HFFc6 (cell line): ENCODE measurements at regions not wholly inside any gene's neighbourhood (a gene's known extent, or its start where the extent isn't known, plus 50 kb on each side); places are given as distances from the start of the nearest gene placed in this dataset.

Source experiments
- DNase-seq: peaks from one replicate; pipeline ENCODE4 v3.0.0-alpha.2; 2018
- H3K27ac Mint-ChIP-seq: 2 replicates; pipeline ENCODE4 v1.8.0; 2020; ENCODE audit warnings: mild to moderate bottlenecking, mixed read lengths
- H3K27me3 Mint-ChIP-seq: 2 replicates; pipeline ENCODE4 v1.8.0; 2021; ENCODE audit warnings: mild to moderate bottlenecking, moderate library complexity, mixed read lengths; ENCODE audit not compliant: insufficient read depth
- H3K36me3 Mint-ChIP-seq: 2 replicates; pipeline ENCODE4 v1.8.0; 2021; ENCODE audit warnings: low read depth, mixed read lengths
- H3K4me1 Mint-ChIP-seq: 2 replicates; pipeline ENCODE4 v1.8.0; 2020; ENCODE audit warnings: low read depth, mixed read lengths
- H3K4me3 Mint-ChIP-seq: 2 replicates; pipeline ENCODE4 v1.8.0; 2020; ENCODE audit warnings: mild to moderate bottlenecking, moderate library complexity, mixed read lengths
- H3K9me3 Mint-ChIP-seq: 2 replicates; pipeline ENCODE4 v1.8.0; 2020; ENCODE audit warnings: mild to moderate bottlenecking, mixed read lengths
- TF ChIP-seq, protein P1 (sequence below): fragments of 200-600 bp; sonication (generic); IDR thresholded peaks from 2 replicates; pipeline ENCODE4 v1.5.0; 2021; ENCODE audit warnings: antibody characterized with exemption, mild to moderate bottlenecking

DNA sequence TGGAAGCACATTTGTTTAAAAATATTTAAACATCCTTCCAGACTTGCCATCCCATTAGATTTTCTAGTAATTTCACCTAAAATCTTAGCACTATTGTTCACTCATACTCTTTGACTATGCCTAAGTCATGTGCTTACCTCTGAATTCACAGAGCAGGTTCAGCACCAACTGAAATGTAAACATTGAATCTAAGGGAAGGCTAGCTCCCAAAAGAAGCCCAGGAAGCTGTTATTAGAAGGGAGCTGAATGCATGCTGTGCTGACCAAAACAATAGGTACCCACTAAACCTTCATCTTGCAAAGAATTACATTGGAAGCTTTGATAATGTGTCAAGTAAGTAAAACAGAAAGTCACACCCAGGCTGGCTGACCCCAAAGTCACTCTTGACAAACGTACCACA lies 571.3 kb downstream of the GABRG2 start:
- TF ChIP-seq, protein P1, sequence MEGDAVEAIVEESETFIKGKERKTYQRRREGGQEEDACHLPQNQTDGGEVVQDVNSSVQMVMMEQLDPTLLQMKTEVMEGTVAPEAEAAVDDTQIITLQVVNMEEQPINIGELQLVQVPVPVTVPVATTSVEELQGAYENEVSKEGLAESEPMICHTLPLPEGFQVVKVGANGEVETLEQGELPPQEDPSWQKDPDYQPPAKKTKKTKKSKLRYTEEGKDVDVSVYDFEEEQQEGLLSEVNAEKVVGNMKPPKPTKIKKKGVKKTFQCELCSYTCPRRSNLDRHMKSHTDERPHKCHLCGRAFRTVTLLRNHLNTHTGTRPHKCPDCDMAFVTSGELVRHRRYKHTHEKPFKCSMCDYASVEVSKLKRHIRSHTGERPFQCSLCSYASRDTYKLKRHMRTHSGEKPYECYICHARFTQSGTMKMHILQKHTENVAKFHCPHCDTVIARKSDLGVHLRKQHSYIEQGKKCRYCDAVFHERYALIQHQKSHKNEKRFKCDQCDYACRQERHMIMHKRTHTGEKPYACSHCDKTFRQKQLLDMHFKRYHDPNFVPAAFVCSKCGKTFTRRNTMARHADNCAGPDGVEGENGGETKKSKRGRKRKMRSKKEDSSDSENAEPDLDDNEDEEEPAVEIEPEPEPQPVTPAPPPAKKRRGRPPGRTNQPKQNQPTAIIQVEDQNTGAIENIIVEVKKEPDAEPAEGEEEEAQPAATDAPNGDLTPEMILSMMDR, result no peak
- H3K27me3 Mint-ChIP-seq, result no peaks in the 10 kb centered on the region; the same call in none of the 2 replicates
- no peaks in the 10 kb centered on the region for H3K4me1 Mint-ChIP-seq
- DNase-seq, result no peak
- H3K27ac Mint-ChIP-seq, result no peak overlapping the region
- H3K9me3 Mint-ChIP-seq, result peaks cover 55% of the 10 kb centered on the region
- no peak overlapping the region for H3K4me3 Mint-ChIP-seq
- no peaks in the 10 kb centered on the region for H3K36me3 Mint-ChIP-seq

DNA sequence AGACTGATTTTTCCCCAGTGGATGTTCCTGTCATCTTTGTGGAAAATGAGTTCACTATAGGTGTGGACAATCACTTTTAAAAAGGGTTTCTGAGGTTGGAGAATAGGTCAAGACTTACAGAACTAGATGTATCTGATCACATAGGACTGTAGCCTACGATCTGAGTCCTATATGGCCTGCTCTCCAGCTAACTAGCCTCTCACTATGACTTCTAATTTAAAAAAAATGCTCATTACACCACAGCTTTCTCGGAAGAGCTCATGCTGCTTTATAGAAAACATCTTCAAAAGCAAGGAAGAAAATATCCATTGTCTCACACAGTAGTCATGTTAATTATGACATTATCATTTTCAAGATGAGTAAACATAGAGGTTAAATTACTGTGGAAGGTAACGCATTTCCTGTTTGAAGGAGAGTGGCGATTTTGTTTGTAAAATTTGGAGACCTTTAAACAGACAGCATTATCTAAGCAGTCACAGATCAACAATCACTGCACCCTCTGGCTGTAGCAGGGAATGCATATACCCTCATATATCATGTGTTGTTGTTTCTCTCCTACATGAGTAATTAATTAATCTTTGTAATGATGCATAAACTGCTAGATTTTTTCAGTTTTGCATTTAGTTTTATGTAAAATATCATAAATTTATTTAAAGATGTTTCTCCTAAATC lies 573.7 kb downstream of the GABRG2 start:
- no peaks in the 10 kb centered on the region for H3K36me3 Mint-ChIP-seq
- H3K27me3 Mint-ChIP-seq, result no peaks in the 10 kb centered on the region; the same call in 1 of the 2 replicates
- DNase-seq, result no peak
- TF ChIP-seq, protein P1, result no peak
- H3K9me3 Mint-ChIP-seq, result peaks cover 54% of the 10 kb centered on the region
- no peak overlapping the region for H3K4me3 Mint-ChIP-seq
- no peaks in the 10 kb centered on the region for H3K4me1 Mint-ChIP-seq
- H3K27ac Mint-ChIP-seq, result no peak overlapping the region

DNA sequence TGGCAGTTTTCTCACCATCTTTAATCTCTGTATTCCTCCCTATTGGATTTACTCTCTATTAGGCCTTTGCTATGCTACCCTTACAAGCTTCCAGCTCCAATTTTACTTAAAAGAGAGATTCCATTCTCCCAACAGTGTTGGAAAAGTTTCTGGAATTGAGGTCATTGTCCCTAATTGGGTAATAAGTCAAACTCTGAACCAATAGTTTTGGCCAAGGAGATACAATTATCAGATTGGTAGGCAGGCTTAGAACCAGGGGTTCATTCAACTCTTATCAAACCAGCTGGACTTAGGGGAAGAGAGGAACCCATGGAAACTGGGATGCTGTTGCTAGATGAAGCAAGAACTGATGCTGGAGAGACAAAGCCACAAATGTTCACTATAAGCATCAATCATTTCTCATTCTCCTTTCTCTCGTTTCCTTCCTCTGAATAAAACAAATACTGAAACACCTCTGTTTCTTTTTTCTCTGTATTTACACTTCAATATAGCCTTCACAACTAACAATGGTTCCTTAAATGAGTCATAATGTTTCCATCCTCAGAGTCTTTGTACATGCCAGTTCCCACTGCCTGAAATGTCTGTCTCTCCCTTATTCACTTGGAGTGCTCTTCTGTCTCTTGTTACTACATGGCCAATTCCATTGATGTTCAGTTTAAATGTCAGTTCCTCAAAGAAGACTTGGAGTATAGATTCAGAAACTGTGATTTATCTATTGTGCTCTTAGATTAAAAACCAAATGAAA lies 587.3 kb downstream of the GABRG2 start:
- Mint-ChIP-seq H3K4me3 (no peak overlapping the region), H3K4me1 (no peaks in the 10 kb centered on the region), H3K27me3 (no peaks in the 10 kb centered on the region), H3K36me3 (no peaks in the 10 kb centered on the region), H3K9me3 (peaks cover 63% of the 10 kb centered on the region), H3K27ac (no peak overlapping the region)
- no peak for DNase-seq
- TF ChIP-seq, protein P1, result no peak

DNA sequence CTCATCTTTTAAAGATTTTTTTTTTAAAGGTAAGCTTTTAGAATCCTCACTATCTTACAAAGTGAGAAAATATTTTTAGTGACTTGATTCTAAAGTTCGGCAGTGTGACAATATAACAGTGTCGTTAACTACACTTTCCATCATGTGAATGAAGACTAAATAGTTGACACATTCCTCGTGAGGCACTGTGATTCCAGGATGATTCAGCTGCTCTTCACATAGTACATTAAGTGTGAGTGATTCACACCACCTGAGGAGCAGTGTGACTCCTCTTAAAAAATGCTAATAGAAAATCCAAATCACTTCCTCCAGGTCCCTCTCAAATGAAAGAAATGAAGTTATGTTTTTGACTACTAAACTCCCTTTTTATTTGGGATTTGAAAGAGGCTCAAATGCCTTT lies 589.5 kb downstream of the GABRG2 start:
- H3K27me3 Mint-ChIP-seq, result no peaks in the 10 kb centered on the region
- H3K36me3 Mint-ChIP-seq, result no peaks in the 10 kb centered on the region
- DNase-seq, result no peak
- TF ChIP-seq, protein P1, result no peak
- no peak overlapping the region for H3K27ac Mint-ChIP-seq
- no peaks in the 10 kb centered on the region for H3K4me1 Mint-ChIP-seq
- peaks cover 51% of the 10 kb centered on the region for H3K9me3 Mint-ChIP-seq
- H3K4me3 Mint-ChIP-seq, result no peak overlapping the region

DNA sequence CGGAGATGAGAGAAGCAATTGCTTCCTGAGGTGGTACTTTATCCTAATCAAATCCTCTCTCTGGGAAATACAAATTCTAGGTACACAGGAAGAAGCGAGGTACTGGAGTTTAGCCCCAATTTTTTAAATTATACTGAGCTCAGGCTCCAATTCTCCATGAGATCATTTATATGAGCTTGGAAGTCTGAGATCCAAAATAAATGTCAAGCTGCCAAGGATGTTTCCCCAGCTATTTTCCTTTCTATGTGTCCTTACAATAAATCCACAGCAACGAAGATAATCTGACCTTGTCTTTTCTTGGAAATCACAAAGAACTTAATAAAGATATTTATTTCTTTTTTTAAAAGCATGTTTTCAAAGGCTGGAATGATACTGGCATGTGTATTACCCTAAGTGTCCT lies 597.3 kb downstream of the GABRG2 start:
- TF ChIP-seq, protein P1, result no peak

More for the DNA sequence above, 597.3 kb downstream of the GABRG2 start:
- Mint-ChIP-seq H3K27ac (no peak overlapping the region), H3K4me3 (no peak overlapping the region), H3K27me3 (no peaks in the 10 kb centered on the region), H3K36me3 (no peaks in the 10 kb centered on the region), H3K4me1 (no peaks in the 10 kb centered on the region), H3K9me3 (peaks cover 24% of the 10 kb centered on the region)
- no peak for DNase-seq
